HCT116 (cell line): ENCODE measurements at regions not wholly inside any gene's neighbourhood (a gene's known extent, or its start where the extent isn't known, plus 50 kb on each side); places are given as distances from the start of the nearest gene placed in this dataset.

Experiments used
- JUND ChIP-seq: IDR thresholded peaks from 2 replicates; pipeline ENCODE4 v1.6.1; 2012
- SIN3A ChIP-seq: IDR thresholded peaks from 2 replicates; pipeline ENCODE4 v1.6.1; 2012; ENCODE audit warnings: low read depth
- ZBTB33 ChIP-seq: IDR thresholded peaks from 2 replicates; pipeline ENCODE4 v1.6.1; 2011; ENCODE audit warnings: mild to moderate bottlenecking, low read length, moderate library complexity; ENCODE audit not compliant: insufficient replicate concordance; ENCODE audit errors: extremely low read depth

GRCh38 chr7:94250124-94250523 is 144.6 kb upstream of the COL1A2 start:
- no peak for TF ChIP-seq JUND
- no peak for TF ChIP-seq SIN3A
- no peak for TF ChIP-seq ZBTB33
